Keratinocyte (primary cell): ENCODE measurements at regions not wholly inside any gene's neighbourhood (a gene's known extent, or its start where the extent isn't known, plus 50 kb on each side); places are given as distances from the start of the nearest gene placed in this dataset.

Experiments
- CTCF ChIP-seq, 3 experiments: IDR thresholded peaks in 1 of 3; conservative IDR thresholded peaks in 1 of 3; optimal IDR thresholded peaks in 1 of 3; 2 replicates in 2 of 3; 3 replicates in 1 of 3; pipeline versions ENCODE3 to v1.5.1; 2011; ENCODE audit warnings: low read length in 3 of 3, mild to moderate bottlenecking in 3 of 3, moderate library complexity in 2 of 3, control low read depth in 1 of 3, inconsistent platforms in 1 of 3; ENCODE audit not compliant: insufficient read depth in 2 of 3; ENCODE audit errors: extremely low read depth in 1 of 3
- EZH2 ChIP-seq: IDR thresholded peaks from one replicate; pipeline ENCODE4 v1.6.1; 2012; ENCODE audit warnings: inconsistent platforms, mild to moderate bottlenecking, low read length, moderate library complexity

GRCh38 chr4:178173771-178174170, 731.5 kb upstream of the AGA start:
- TF ChIP-seq CTCF (optimal IDR thresholded peaks at IDR 0.05 in 1 of 3, IDR thresholded peaks at IDR 0.05 in 1 of 3, conservative IDR thresholded peaks at IDR 0.05 in 1 of 3; ENCODE audit: extremely low read depth in 1 of 3, insufficient read depth in 2 of 3, low read length in 3 of 3) (no peak), EZH2 (no peak)
